IMR-90 (cell line): ENCODE measurements at regions not wholly inside any gene's neighbourhood (a gene's known extent, or its start where the extent isn't known, plus 50 kb on each side); places are given as distances from the start of the nearest gene placed in this dataset.

ENCODE experiments used
- ATAC-seq: fragments of 200-7000 bp; cut with Tn5 transposase; 2 replicates; pipeline ENCODE4 v1.9.1; 2020; ENCODE audit warnings: low read depth, mild to moderate bottlenecking, moderate library complexity
- BruUV-seq: library from RNA; stranded (reverse); fragments of 400-500 nt; replicated peaks from 2 replicates; lab custom pipeline; 2021; lab: Mats Ljungman, UMichigan
- CTCF ChIA-PET: fragments of 300-600 bp; formaldehyde crosslinking; extraction: SDS; loops from one replicate; lab custom pipeline; 2021; ENCODE audit warnings: antibody characterized with exemption; lab: Yijun Ruan, JAX
- POLR2A ChIA-PET: fragments of 300-600 bp; sonication (Branson Sonifier 250); formaldehyde crosslinking; loops from one replicate; lab custom pipeline; 2022; ENCODE audit warnings: antibody characterized with exemption; ENCODE audit not compliant: unreplicated experiment; lab: Charles Lee
- DNase-seq: peaks from one replicate; pipeline ENCODE4 v3.0.0; 2013
- H2AFZ ChIP-seq: replicated peaks from 2 replicates; pipeline ENCODE3; 2013; ENCODE audit warnings: low read length, mild to moderate bottlenecking; ENCODE audit not compliant: poor library complexity
- H2AK5ac ChIP-seq: 2 replicates; pipeline ENCODE4 v1.6.1; 2013; ENCODE audit warnings: low read depth, low read length, inconsistent platforms
- H2AK9ac ChIP-seq: replicated peaks from 2 replicates; pipeline ENCODE3; 2013; ENCODE audit warnings: mild to moderate bottlenecking, low read depth, low read length, moderate library complexity; ENCODE audit not compliant: poor library complexity
- H2BK120ac ChIP-seq: 2 replicates; pipeline ENCODE4 v1.6.1; 2013; ENCODE audit warnings: low read depth, low read length, inconsistent platforms
- H2BK15ac ChIP-seq: 3 replicates; pipeline ENCODE4 v1.6.1; 2013; ENCODE audit warnings: low read depth, low read length, inconsistent platforms
- H2BK20ac ChIP-seq: 2 replicates; pipeline ENCODE4 v1.6.1; 2013; ENCODE audit warnings: low read depth, mild to moderate bottlenecking, inconsistent platforms, low read length, moderate library complexity
- H2BK5ac ChIP-seq: 2 replicates; pipeline ENCODE4 v1.6.1; 2013; ENCODE audit warnings: mild to moderate bottlenecking, low read depth, low read length, inconsistent platforms; ENCODE audit not compliant: poor library complexity, severe bottlenecking
- H3K14ac ChIP-seq: replicated peaks from 2 replicates; pipeline ENCODE4 v1.6.1; 2013; ENCODE audit warnings: low read depth, low read length, inconsistent platforms
- H3K18ac ChIP-seq: 2 replicates; pipeline ENCODE4 v1.6.1; 2013; ENCODE audit warnings: low read depth, low read length, control low read depth
- H3K23ac ChIP-seq: 2 replicates; pipeline ENCODE4 v1.6.1; 2013; ENCODE audit warnings: low read depth, low read length, inconsistent platforms
- H3K27ac ChIP-seq: 2 replicates; pipeline ENCODE4 v1.5.1; 2013; ENCODE audit warnings: mild to moderate bottlenecking, control low read depth, low read length; ENCODE audit not compliant: insufficient read depth
- H3K27me3 ChIP-seq: 2 replicates; pipeline ENCODE4 v1.6.1; 2013; ENCODE audit warnings: low read length; ENCODE audit not compliant: control insufficient read depth, insufficient read depth
- H3K36me3 ChIP-seq: 2 replicates; pipeline ENCODE4 v1.6.1; 2013; ENCODE audit warnings: low read length, mixed read lengths; ENCODE audit not compliant: control insufficient read depth, insufficient read depth
- H3K4ac ChIP-seq: 2 replicates; pipeline ENCODE4 v1.6.1; 2013; ENCODE audit warnings: low read depth, low read length, inconsistent platforms
- H3K4me1 ChIP-seq: 2 replicates; pipeline ENCODE4 v1.6.1; 2013; ENCODE audit warnings: low read length, mixed read lengths; ENCODE audit not compliant: control insufficient read depth, insufficient read depth
- H3K4me2 ChIP-seq: 2 replicates; pipeline ENCODE4 v1.6.1; 2013; ENCODE audit warnings: low read depth, mild to moderate bottlenecking, control low read depth, low read length, moderate library complexity
- H3K4me3 ChIP-seq: 2 replicates; pipeline ENCODE4 v1.5.1; 2013; ENCODE audit warnings: low read depth, mild to moderate bottlenecking, control low read depth, low read length, moderate library complexity; ENCODE audit not compliant: insufficient read depth
- H3K56ac ChIP-seq: 2 replicates; pipeline ENCODE4 v1.6.1; 2013; ENCODE audit warnings: low read length, inconsistent platforms; ENCODE audit not compliant: insufficient read depth; ENCODE audit errors: extremely low read depth
- H3K79me1 ChIP-seq, 2 experiments: 2 replicates each; pipeline ENCODE4 v1.6.1; 2013; ENCODE audit warnings: low read length in 2 of 2, inconsistent platforms in 1 of 2, low read depth in 1 of 2
- H3K9ac ChIP-seq: 2 replicates; pipeline ENCODE4 v1.6.1; 2013; ENCODE audit warnings: low read depth, low read length, control low read depth
- H3K9me1 ChIP-seq: 2 replicates; pipeline ENCODE4 v1.6.1; 2013; ENCODE audit warnings: low read length, inconsistent platforms; ENCODE audit not compliant: insufficient read depth
- H3K9me3 ChIP-seq: 2 replicates; pipeline ENCODE4 v1.6.1; 2013; ENCODE audit warnings: low read length; ENCODE audit not compliant: control insufficient read depth, insufficient read depth
- H4K20me1 ChIP-seq: 2 replicates; pipeline ENCODE4 v1.6.1; 2013; ENCODE audit warnings: low read length, inconsistent platforms; ENCODE audit not compliant: insufficient read depth
- H4K5ac ChIP-seq: 2 replicates; pipeline ENCODE4 v1.6.1; 2013; ENCODE audit warnings: mild to moderate bottlenecking, low read depth, low read length, control low read depth
- H4K8ac ChIP-seq, 2 experiments: 2 replicates each; pipeline ENCODE4 v1.6.1; 2013; ENCODE audit warnings: low read depth in 2 of 2, low read length in 2 of 2, control low read depth in 1 of 2, inconsistent platforms in 1 of 2
- H4K91ac ChIP-seq: 2 replicates; pipeline ENCODE4 v1.6.1; 2013; ENCODE audit warnings: low read depth, low read length, inconsistent platforms; ENCODE audit not compliant: insufficient read depth
- BHLHE40 ChIP-seq: fragments of 150-350 bp; IDR thresholded peaks from 2 replicates; pipeline ENCODE4 v1.6.1; 2016; ENCODE audit warnings: mild to moderate bottlenecking, low read depth, low read length
- CEBPB ChIP-seq: IDR thresholded peaks from 2 replicates; pipeline ENCODE4 v1.6.1; 2012; ENCODE audit warnings: low read depth, low read length, improper control_type of control experiment
- CHD1 ChIP-seq: IDR thresholded peaks from 2 replicates; pipeline ENCODE4 v1.6.1; 2012; ENCODE audit warnings: low read depth, low read length, improper control_type of control experiment
- CTCF ChIP-seq: conservative IDR thresholded peaks from 2 replicates; pipeline ENCODE4 v1.5.1; 2012; ENCODE audit warnings: mild to moderate bottlenecking, low read depth, low read length, improper control_type of control experiment
- ELK1 ChIP-seq: fragments of 150-350 bp; IDR thresholded peaks from 2 replicates; pipeline ENCODE4 v1.6.1; 2016; ENCODE audit warnings: low read depth, mild to moderate bottlenecking, low read length, moderate library complexity, borderline replicate concordance
- FOS ChIP-seq: fragments of 150-350 bp; IDR thresholded peaks from 2 replicates; pipeline ENCODE4 v1.6.1; 2016; ENCODE audit warnings: low read depth, low read length
- MAFK ChIP-seq: IDR thresholded peaks from 2 replicates; pipeline ENCODE4 v1.6.1; 2012; ENCODE audit warnings: low read depth, low read length, improper control_type of control experiment
- MAZ ChIP-seq: IDR thresholded peaks from 2 replicates; pipeline ENCODE4 v1.6.1; 2012; ENCODE audit warnings: low read depth, mild to moderate bottlenecking, low read length, improper control_type of control experiment, moderate library complexity, borderline replicate concordance
- MXI1 ChIP-seq: IDR thresholded peaks from 2 replicates; pipeline ENCODE4 v1.6.1; 2012; ENCODE audit warnings: low read depth, mild to moderate bottlenecking, low read length, moderate library complexity, borderline replicate concordance
- NFE2L2 ChIP-seq: fragments of 150-350 bp; IDR thresholded peaks from 2 replicates; pipeline ENCODE4 v1.6.1; 2016; ENCODE audit warnings: low read depth, mild to moderate bottlenecking, low read length
- POLR2A ChIP-seq: IDR thresholded peaks from 2 replicates; pipeline ENCODE4 v1.6.1; 2012; ENCODE audit warnings: mild to moderate bottlenecking, low read depth, low read length
- RAD21 ChIP-seq: IDR thresholded peaks from 2 replicates; pipeline ENCODE4 v1.6.1; 2012; ENCODE audit warnings: low read length, improper control_type of control experiment
- RCOR1 ChIP-seq: IDR thresholded peaks from 2 replicates; pipeline ENCODE4 v1.6.1; 2012; ENCODE audit warnings: mild to moderate bottlenecking, low read length, improper control_type of control experiment; ENCODE audit not compliant: insufficient replicate concordance
- RFX5 ChIP-seq: IDR thresholded peaks from 2 replicates; pipeline ENCODE4 v1.8.0; 2012; ENCODE audit warnings: low read depth, mild to moderate bottlenecking, low read length, moderate library complexity
- SMC3 ChIP-seq: fragments of 150-350 bp; IDR thresholded peaks from 2 replicates; pipeline ENCODE4 v1.6.1; 2016; ENCODE audit warnings: low read depth, mild to moderate bottlenecking, antibody characterized with exemption, low read length, moderate library complexity
- USF2 ChIP-seq: fragments of 150-350 bp; IDR thresholded peaks from 2 replicates; pipeline ENCODE4 v1.6.1; 2017; ENCODE audit warnings: mild to moderate bottlenecking, antibody characterized with exemption, low read length, low read depth
- WGBS, 2 experiments: methylation state at CpG; one replicate each; pipeline versions ENCODE4 v1.1.5 to v1.1.7; 2013; ENCODE audit warnings: missing lambda C conversion rate in 2 of 2; ENCODE audit not compliant: insufficient read length in 1 of 2; ENCODE audit errors: extremely low coverage in 2 of 2; 5-methylcytosine and 5-hydroxymethylcytosine counted together
- dilution Hi-C: fragments of 300-500 bp; cut with HindIII; formaldehyde crosslinking; loops from one replicate; pipeline ENCODE4 v1.14.3; 2018; ENCODE audit warnings: low sequenced_read_pairs; ENCODE audit not compliant: unreplicated experiment
- in situ Hi-C: fragments of 300-500 bp; cut with MboI; formaldehyde crosslinking; loops from 3 replicates; pipeline ENCODE4 v1.14.3; 2019; ENCODE audit warnings: low sequenced_read_pairs, inconsistent platforms, mixed read lengths
- intact Hi-C: fragments of 100-400 bp; cut with micrococcal nuclease; formaldehyde crosslinking; loops from 2 replicates; pipeline ENCODE4 v1.10.0; 2022

DNA sequence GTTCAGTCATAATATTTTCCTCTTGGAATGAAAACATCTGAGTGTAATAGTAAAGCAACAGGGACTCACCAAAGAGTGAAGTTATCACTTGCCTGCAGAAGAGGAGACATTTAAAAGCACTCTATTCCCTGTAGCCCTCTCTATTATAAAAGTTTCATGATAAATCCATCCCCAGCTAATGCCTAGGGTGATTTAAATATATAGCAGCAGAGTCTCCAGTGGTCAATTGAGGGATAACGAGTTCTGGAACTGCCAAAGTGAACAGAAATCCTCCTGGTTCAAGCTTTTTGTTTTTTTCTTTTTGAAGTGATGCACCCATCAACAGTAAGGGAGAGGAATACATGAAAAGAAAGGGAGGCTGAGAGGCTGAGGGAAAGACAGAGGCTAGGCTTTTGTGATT lies 87.3 kb downstream of the EVX1 start:
- Histone ChIP-seq H3K9me1 (no peaks in the 10 kb centered on the region), H3K36me3 (no peaks in the 10 kb centered on the region), H2AFZ (no peak overlapping the region), H4K5ac (no peak overlapping the region), H3K27ac (no peak overlapping the region), H3K4ac (no peak overlapping the region), H3K27me3 (peaks cover 2% of the 10 kb centered on the region; the same call in 1 of the 2 replicates), H4K91ac (no peak overlapping the region), H3K79me1 (no peaks in the 10 kb centered on the region), H3K9ac (no peak overlapping the region), H3K4me1 (no peaks in the 10 kb centered on the region), H3K14ac (no peak overlapping the region), H3K18ac (no peak overlapping the region), H3K4me2 (no peak overlapping the region), H2AK9ac (no peak overlapping the region), H2BK120ac (no peak overlapping the region), H3K56ac (no peak overlapping the region), H3K4me3 (no peak overlapping the region), H3K9me3 (no peaks in the 10 kb centered on the region), H2AK5ac (no peak overlapping the region), H4K20me1 (no peaks in the 10 kb centered on the region), H4K8ac (no peak overlapping the region), H2BK20ac (no peak overlapping the region), H2BK15ac (no peak overlapping the region), H2BK5ac (no peak overlapping the region), H3K23ac (no peak overlapping the region)
- no CpG with 5 or more reads among the region's 1 CpG for WGBS, 2 experiments
- intact Hi-C loops (no loop called here), in situ Hi-C loops (no loop called here), dilution Hi-C loops (no loop called here)
- ATAC-seq: no peak
- DNase-seq: no peak
- BruUV-seq: no TSS peak
- ChIA-PET CTCF (interaction anchor here (0.6 kb wide), 1 partner anchor 180 kb away, joined by 3 read pairs; no protein-coding TSS in a partner anchor), POLR2A (no interaction called here)
- TF ChIP-seq MAFK (no peak), NFE2L2 (no peak), CTCF (no peak), ELK1 (no peak), CEBPB (no peak), MXI1 (no peak), BHLHE40 (no peak), USF2 (no peak), RCOR1 (no peak), MAZ (no peak), SMC3 (no peak), RFX5 (no peak), POLR2A (no peak), CHD1 (no peak), RAD21 (no peak), FOS (no peak)
